Progenitor cell of endocrine pancreas (in vitro differentiated cells): ENCODE measurements at regions not wholly inside any gene's neighbourhood (a gene's known extent, or its start where the extent isn't known, plus 50 kb on each side); places are given as distances from the start of the nearest gene placed in this dataset.

ENCODE experiments used
- DNase-seq: peaks from one replicate; pipeline ENCODE4 v3.0.0; 2021; ENCODE audit warnings: low spot score; ENCODE audit not compliant: unreplicated experiment
- H3K27ac Mint-ChIP-seq: 2 replicates; pipeline ENCODE4 v1.8.0; 2021; ENCODE audit warnings: mild to moderate bottlenecking, moderate library complexity, mixed read lengths
- H3K27me3 Mint-ChIP-seq: 2 replicates; pipeline ENCODE4 v1.8.0; 2021; ENCODE audit warnings: mixed read lengths
- H3K36me3 Mint-ChIP-seq: 2 replicates; pipeline ENCODE4 v1.8.0; 2022; ENCODE audit warnings: mixed read lengths; ENCODE audit not compliant: insufficient read depth
- H3K4me1 Mint-ChIP-seq: 2 replicates; pipeline ENCODE4 v1.8.0; 2021; ENCODE audit warnings: low read depth, mixed read lengths
- H3K4me3 Mint-ChIP-seq: 2 replicates; pipeline ENCODE4 v1.8.0; 2021; ENCODE audit warnings: low read depth, mild to moderate bottlenecking, moderate library complexity, mixed read lengths
- H3K9me3 Mint-ChIP-seq: 2 replicates; pipeline ENCODE4 v1.8.0; 2021; ENCODE audit warnings: low read depth, mixed read lengths
- CTCF ChIP-seq: fragments of 200-600 bp; sonication (generic); IDR thresholded peaks from one replicate; pipeline ENCODE4 v1.5.0; 2021; ENCODE audit warnings: antibody characterized with exemption, mild to moderate bottlenecking; ENCODE audit not compliant: unreplicated experiment

- Mint-ChIP-seq H3K9me3 (peaks cover 15% of the 10 kb centered on the region), H3K4me1 (no peaks in the 10 kb centered on the region), H3K4me3 (no peak overlapping the region), H3K27me3 (no peaks in the 10 kb centered on the region), H3K36me3 (no peaks in the 10 kb centered on the region), H3K27ac (no peak overlapping the region)
- no peak for TF ChIP-seq CTCF
- DNase-seq: no peak
These were observed 72.1 kb downstream of the AKR1C4 start for GRCh38 chr10:5268743-5269142.

- H3K9me3 Mint-ChIP-seq: peaks cover 11% of the 10 kb centered on the region
- DNase-seq: no peak
- H3K27ac Mint-ChIP-seq: no peak overlapping the region
- no peak for TF ChIP-seq CTCF
- H3K27me3 Mint-ChIP-seq: no peaks in the 10 kb centered on the region
- no peak overlapping the region for H3K4me3 Mint-ChIP-seq
- H3K36me3 Mint-ChIP-seq: no peaks in the 10 kb centered on the region
- H3K4me1 Mint-ChIP-seq: no peaks in the 10 kb centered on the region
These were observed 73.2 kb downstream of the AKR1C4 start for GRCh38 chr10:5269791-5270190.

- peaks cover 5% of the 10 kb centered on the region for H3K9me3 Mint-ChIP-seq
- no peaks in the 10 kb centered on the region for H3K27me3 Mint-ChIP-seq
- no peaks in the 10 kb centered on the region for H3K4me1 Mint-ChIP-seq
- DNase-seq: no peak
- no peak for TF ChIP-seq CTCF
- H3K27ac Mint-ChIP-seq: no peak overlapping the region
- no peak overlapping the region for H3K4me3 Mint-ChIP-seq
- no peaks in the 10 kb centered on the region for H3K36me3 Mint-ChIP-seq
These were observed 74.9 kb downstream of the AKR1C4 start for GRCh38 chr10:5271526-5271925.

- TF ChIP-seq CTCF: no peak
- no peaks in the 10 kb centered on the region for H3K27me3 Mint-ChIP-seq
- H3K27ac Mint-ChIP-seq: no peak overlapping the region
- H3K36me3 Mint-ChIP-seq: no peaks in the 10 kb centered on the region
- no peak overlapping the region for H3K4me3 Mint-ChIP-seq
- no peaks in the 10 kb centered on the region for H3K4me1 Mint-ChIP-seq
- no peaks in the 10 kb centered on the region for H3K9me3 Mint-ChIP-seq
- DNase-seq: no peak
These were observed 75.6 kb downstream of the AKR1C4 start for GRCh38 chr10:5272065-5272803.

GRCh38 chr10:5274795-5275194, 78.2 kb downstream of the AKR1C4 start:
- TF ChIP-seq CTCF: no peak
- H3K9me3 Mint-ChIP-seq: no peaks in the 10 kb centered on the region
- H3K4me3 Mint-ChIP-seq: no peak overlapping the region
- H3K27ac Mint-ChIP-seq: no peak overlapping the region
- DNase-seq: no peak
- no peaks in the 10 kb centered on the region for H3K36me3 Mint-ChIP-seq
- H3K4me1 Mint-ChIP-seq: no peaks in the 10 kb centered on the region
- H3K27me3 Mint-ChIP-seq: no peaks in the 10 kb centered on the region
